ENCODE measurements at regions not wholly inside any gene's neighbourhood (a gene's known extent, or its start where the extent isn't known, plus 50 kb on each side); places are given as distances from the start of the nearest gene placed in this dataset.
"Not testable (repeated sequence)": the region's sequence is repeated elsewhere in the genome, so short reads cannot be mapped to it uniquely, and the experiment has no call there.

GRCh38 chr9:42239445-42240260 lies 56.2 kb downstream of the SPATA31A6 start:
- not testable (repeated sequence) for H3K9ac ChIP-seq; H3K4me3 ChIP-seq (IDR thresholded peaks at IDR 0.05; ENCODE audit: insufficient read depth, low read depth, low read length); H3K27ac ChIP-seq; H4K20me1 ChIP-seq (ENCODE audit: insufficient read depth); H3K27me3 ChIP-seq (ENCODE audit: insufficient read depth, low read depth); H3K79me2 ChIP-seq (ENCODE audit: insufficient read depth, low read depth); H2AFZ ChIP-seq (ENCODE audit: low read depth); H3K4me2 ChIP-seq; H3K4me1 ChIP-seq (ENCODE audit: low read depth, poor library complexity, severe bottlenecking); H3K36me3 ChIP-seq (ENCODE audit: insufficient read depth)

GRCh38 chr9:42240261-42240579 lies 56.8 kb downstream of the SPATA31A6 start:
- not testable (repeated sequence) for H3K27ac ChIP-seq; H3K4me3 ChIP-seq (IDR thresholded peaks at IDR 0.05; ENCODE audit: insufficient read depth, low read depth, low read length); H3K79me2 ChIP-seq (ENCODE audit: insufficient read depth, low read depth); H3K27me3 ChIP-seq (ENCODE audit: insufficient read depth, low read depth); H3K4me1 ChIP-seq (ENCODE audit: low read depth, poor library complexity, severe bottlenecking); H2AFZ ChIP-seq (ENCODE audit: low read depth); H4K20me1 ChIP-seq (ENCODE audit: insufficient read depth); H3K4me2 ChIP-seq; H3K36me3 ChIP-seq (ENCODE audit: insufficient read depth); H3K9ac ChIP-seq

GRCh38 chr9:42243211-42243610 lies 59.8 kb downstream of the SPATA31A6 start:
- not testable (repeated sequence) for H3K4me3 ChIP-seq (IDR thresholded peaks at IDR 0.05; ENCODE audit: insufficient read depth, low read depth, low read length); H3K9ac ChIP-seq; H4K20me1 ChIP-seq (ENCODE audit: insufficient read depth); H3K4me2 ChIP-seq; H3K27me3 ChIP-seq (ENCODE audit: insufficient read depth, low read depth); H3K27ac ChIP-seq; H2AFZ ChIP-seq (ENCODE audit: low read depth); H3K79me2 ChIP-seq (ENCODE audit: insufficient read depth, low read depth); H3K36me3 ChIP-seq (ENCODE audit: insufficient read depth); H3K4me1 ChIP-seq (ENCODE audit: low read depth, poor library complexity, severe bottlenecking)

GRCh38 chr9:42243822-42244221 lies 60.4 kb downstream of the SPATA31A6 start:
- not testable (repeated sequence) for H3K4me1 ChIP-seq (ENCODE audit: low read depth, poor library complexity, severe bottlenecking); H3K27ac ChIP-seq; H3K27me3 ChIP-seq (ENCODE audit: insufficient read depth, low read depth); H3K9ac ChIP-seq; H3K4me2 ChIP-seq; H3K4me3 ChIP-seq (IDR thresholded peaks at IDR 0.05; ENCODE audit: insufficient read depth, low read depth, low read length); H3K79me2 ChIP-seq (ENCODE audit: insufficient read depth, low read depth); H4K20me1 ChIP-seq (ENCODE audit: insufficient read depth); H2AFZ ChIP-seq (ENCODE audit: low read depth); H3K36me3 ChIP-seq (ENCODE audit: insufficient read depth)

- not testable (repeated sequence) for H3K4me1 ChIP-seq (ENCODE audit: low read depth, poor library complexity, severe bottlenecking); H3K4me3 ChIP-seq (IDR thresholded peaks at IDR 0.05; ENCODE audit: insufficient read depth, low read depth, low read length); H3K9ac ChIP-seq; H4K20me1 ChIP-seq (ENCODE audit: insufficient read depth); H2AFZ ChIP-seq (ENCODE audit: low read depth); H3K36me3 ChIP-seq (ENCODE audit: insufficient read depth); H3K4me2 ChIP-seq; H3K27ac ChIP-seq; H3K79me2 ChIP-seq (ENCODE audit: insufficient read depth, low read depth); H3K27me3 ChIP-seq (ENCODE audit: insufficient read depth, low read depth)
Observed at GRCh38 chr9:42268729-42269128, 85.3 kb downstream of the SPATA31A6 start.

GRCh38 chr9:42269171-42269570 lies 85.7 kb downstream of the SPATA31A6 start:
- not testable (repeated sequence) for H3K9ac ChIP-seq; H3K4me3 ChIP-seq (IDR thresholded peaks at IDR 0.05; ENCODE audit: insufficient read depth, low read depth, low read length); H3K4me1 ChIP-seq (ENCODE audit: low read depth, poor library complexity, severe bottlenecking); H4K20me1 ChIP-seq (ENCODE audit: insufficient read depth); H3K79me2 ChIP-seq (ENCODE audit: insufficient read depth, low read depth); H2AFZ ChIP-seq (ENCODE audit: low read depth); H3K27ac ChIP-seq; H3K36me3 ChIP-seq (ENCODE audit: insufficient read depth); H3K27me3 ChIP-seq (ENCODE audit: insufficient read depth, low read depth); H3K4me2 ChIP-seq

- not testable (repeated sequence) for H3K36me3 ChIP-seq (ENCODE audit: insufficient read depth); H4K20me1 ChIP-seq (ENCODE audit: insufficient read depth); H3K27me3 ChIP-seq (ENCODE audit: insufficient read depth, low read depth); H3K4me3 ChIP-seq (IDR thresholded peaks at IDR 0.05; ENCODE audit: insufficient read depth, low read depth, low read length); H3K9ac ChIP-seq; H3K79me2 ChIP-seq (ENCODE audit: insufficient read depth, low read depth); H3K4me1 ChIP-seq (ENCODE audit: low read depth, poor library complexity, severe bottlenecking); H2AFZ ChIP-seq (ENCODE audit: low read depth); H3K27ac ChIP-seq; H3K4me2 ChIP-seq
Observed at GRCh38 chr9:42273191-42273590, 89.7 kb downstream of the SPATA31A6 start.

GRCh38 chr9:42275141-42275540 lies 91.7 kb downstream of the SPATA31A6 start:
- H2AFZ ChIP-seq (ENCODE audit: low read depth), result no peak overlapping the region
- no peaks in the 10 kb centered on the region for H3K36me3 ChIP-seq (ENCODE audit: insufficient read depth)
- H3K4me2 ChIP-seq, result no peak overlapping the region
- H4K20me1 ChIP-seq (ENCODE audit: insufficient read depth), result no peaks in the 10 kb centered on the region
- no peak for TF ChIP-seq CTCF (conservative IDR thresholded peaks at IDR 0.05; ENCODE audit: low read depth, low read length)
- H3K27ac ChIP-seq, result no peak overlapping the region
- H3K79me2 ChIP-seq (ENCODE audit: insufficient read depth, low read depth), result no peaks in the 10 kb centered on the region
- no peaks in the 10 kb centered on the region for H3K27me3 ChIP-seq (ENCODE audit: insufficient read depth, low read depth)
- H3K9ac ChIP-seq, result no peak overlapping the region
- H3K4me1 ChIP-seq (ENCODE audit: low read depth, poor library complexity, severe bottlenecking), result no peaks in the 10 kb centered on the region
- H3K4me3 ChIP-seq (IDR thresholded peaks at IDR 0.05; ENCODE audit: insufficient read depth, low read depth, low read length), result no peak overlapping the region

GRCh38 chr9:42282531-42283178 lies 99.2 kb downstream of the SPATA31A6 start:
- H3K27ac ChIP-seq; H3K4me2 ChIP-seq; H3K27me3 ChIP-seq (ENCODE audit: insufficient read depth, low read depth); H3K4me1 ChIP-seq (ENCODE audit: low read depth, poor library complexity, severe bottlenecking); H3K36me3 ChIP-seq (ENCODE audit: insufficient read depth); H2AFZ ChIP-seq (ENCODE audit: low read depth); H4K20me1 ChIP-seq (ENCODE audit: insufficient read depth); H3K9ac ChIP-seq; H3K4me3 ChIP-seq (IDR thresholded peaks at IDR 0.05; ENCODE audit: insufficient read depth, low read depth, low read length); H3K79me2 ChIP-seq (ENCODE audit: insufficient read depth, low read depth): not testable (repeated sequence)

Data from KMS-11 (cell line).